NCI-H748 treated with DMSO at 0.1 percent for 48 hours (cell line): ENCODE measurements at regions not wholly inside any gene's neighbourhood (a gene's known extent, or its start where the extent isn't known, plus 50 kb on each side); places are given as distances from the start of the nearest gene placed in this dataset.
"Not testable (repeated sequence)": the region's sequence is repeated elsewhere in the genome, so short reads cannot be mapped to it uniquely, and the experiment has no call there.

Experiments used
- DNase-seq: peaks from one replicate; lab custom pipeline; 2025; lab: John Stamatoyannopoulos, UW

GRCh38 chr12:9336375-9337011 lies 128.3 kb upstream of the PZP start:
- not testable (repeated sequence) for DNase-seq

- DNase-seq = no peak
Observed at GRCh38 chr12:9335867-9336266, 127.7 kb upstream of the PZP start.

DNA sequence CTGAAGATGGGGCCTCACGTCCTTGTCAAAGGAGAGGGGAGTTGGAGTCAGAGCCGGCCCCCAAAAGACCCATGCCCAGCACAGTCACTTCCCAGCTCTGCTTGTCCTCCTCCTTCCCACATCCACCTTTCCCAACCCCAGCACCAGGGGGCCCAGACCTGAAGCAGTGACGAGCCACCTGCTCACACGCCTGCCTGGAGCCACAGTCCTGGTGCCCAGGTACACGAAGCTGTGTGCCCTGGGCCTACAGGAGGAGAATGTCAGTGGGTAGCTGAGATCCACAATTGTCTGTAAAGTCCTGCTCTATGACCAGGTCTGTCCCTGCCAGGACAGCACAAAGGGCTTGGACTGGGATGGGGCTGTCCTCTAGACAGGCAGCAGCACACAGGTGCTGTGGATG lies 126.8 kb upstream of the PZP start:
- no peak for DNase-seq

GRCh38 chr12:9334041-9334692 lies 126.0 kb upstream of the PZP start:
- DNase-seq = no peak

DNA sequence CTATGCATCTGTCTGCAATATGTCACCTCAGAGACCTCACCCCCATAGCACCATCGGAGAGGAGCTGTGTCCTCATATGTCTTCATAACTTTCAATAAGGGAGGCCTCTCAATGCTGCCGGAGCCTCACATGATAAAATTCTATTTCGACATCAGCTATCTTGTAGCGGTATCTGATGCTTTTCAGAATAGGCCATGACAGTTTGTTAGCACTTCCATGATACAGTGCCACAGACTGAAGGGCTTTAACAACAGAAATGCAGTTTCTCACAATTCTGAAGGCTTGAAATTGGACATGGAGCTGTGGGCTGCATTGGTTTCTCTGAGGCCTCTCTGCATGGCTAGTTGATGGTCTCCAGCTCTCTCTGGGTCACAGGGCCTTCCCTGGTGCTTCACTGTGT lies 125.0 kb upstream of the PZP start:
- no peak for DNase-seq

GRCh38 chr12:9332564-9332963 lies 124.4 kb upstream of the PZP start:
- DNase-seq = no peak

DNA sequence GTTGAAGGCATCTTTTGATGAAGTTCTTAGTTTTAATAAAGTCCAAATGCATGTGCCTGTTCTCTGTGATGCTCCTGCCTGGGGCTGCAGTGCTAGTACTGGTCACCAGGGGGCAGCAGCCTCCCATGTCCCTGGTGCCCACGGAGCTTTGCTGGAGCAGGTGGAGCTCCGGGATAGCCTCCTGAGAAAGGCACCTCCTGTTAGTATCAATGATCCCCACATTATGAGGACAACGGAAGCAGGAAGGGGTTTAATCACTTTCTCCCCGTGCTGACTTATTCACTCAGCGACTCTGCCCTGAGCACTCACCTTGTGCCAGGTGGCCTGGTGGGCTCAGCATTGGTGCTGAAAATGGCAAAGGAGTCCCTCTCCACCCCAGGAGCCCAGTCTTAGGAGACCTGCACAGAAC lies 123.0 kb upstream of the PZP start:
- DNase-seq = peak; percentile 19

DNA sequence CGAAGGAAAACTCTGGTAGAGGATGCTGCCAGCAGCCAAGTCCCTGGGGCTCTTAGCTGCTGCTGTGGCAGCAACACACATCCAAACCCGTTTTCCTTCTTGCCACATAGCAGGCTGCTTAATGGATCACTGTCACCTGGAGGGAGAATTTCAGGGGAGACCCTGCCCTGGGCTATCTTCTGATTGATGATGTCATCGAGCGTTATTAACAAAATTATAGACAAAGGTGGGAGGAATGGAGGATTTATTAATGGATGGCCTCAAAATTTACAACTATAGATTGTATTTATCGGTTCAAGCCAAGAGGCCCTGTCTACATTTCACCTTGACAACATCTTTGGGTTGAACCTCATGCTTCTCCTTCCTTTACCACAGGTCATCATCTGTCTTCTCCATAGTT lies 120.8 kb upstream of the PZP start:
- no peak for DNase-seq

GRCh38 chr12:9328065-9328464 lies 119.9 kb upstream of the PZP start:
- DNase-seq = no peak

GRCh38 chr12:9327320-9327719 lies 119.1 kb upstream of the PZP start:
- no peak for DNase-seq

DNA sequence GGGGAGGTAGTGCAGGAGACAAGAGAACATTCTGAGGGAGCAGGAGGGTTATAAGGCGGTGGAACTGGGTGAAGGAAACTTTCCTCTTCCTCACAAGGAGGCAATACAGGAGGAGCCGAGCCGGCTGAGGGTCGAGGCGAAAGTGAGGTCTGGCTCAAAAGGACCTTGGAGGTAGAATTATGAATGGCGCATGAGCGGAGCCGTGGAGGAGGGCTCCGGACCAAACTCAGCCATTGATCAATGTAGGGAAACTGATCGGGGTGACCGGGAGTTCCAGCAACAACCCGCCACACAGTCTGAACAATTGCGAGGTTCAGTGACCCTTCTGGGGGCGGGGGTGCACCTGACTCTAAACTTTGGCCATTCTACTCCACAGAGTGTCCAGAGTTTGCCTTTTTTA lies 118.7 kb upstream of the PZP start:
- not testable (repeated sequence) for DNase-seq

DNA sequence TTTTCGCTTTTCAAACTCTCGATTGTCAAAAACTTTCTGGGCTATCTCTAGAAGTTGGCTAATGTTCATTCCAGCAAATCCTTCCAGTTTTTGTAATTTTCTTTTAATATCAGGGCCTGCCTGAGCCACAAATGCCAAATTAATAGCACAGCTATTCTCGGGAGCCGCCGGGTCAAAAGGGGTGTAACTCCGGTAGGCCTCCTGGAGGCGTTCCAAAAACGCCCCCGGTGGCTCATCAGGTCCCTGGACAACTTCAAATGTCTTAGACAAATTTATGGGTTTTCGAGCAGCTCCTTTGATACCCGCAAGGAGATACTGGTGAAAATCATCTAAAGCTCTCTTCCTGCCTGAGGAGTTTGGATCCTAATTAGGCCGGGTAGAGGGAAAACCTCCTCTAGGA lies 117.9 kb upstream of the PZP start:
- DNase-seq = no peak

DNA sequence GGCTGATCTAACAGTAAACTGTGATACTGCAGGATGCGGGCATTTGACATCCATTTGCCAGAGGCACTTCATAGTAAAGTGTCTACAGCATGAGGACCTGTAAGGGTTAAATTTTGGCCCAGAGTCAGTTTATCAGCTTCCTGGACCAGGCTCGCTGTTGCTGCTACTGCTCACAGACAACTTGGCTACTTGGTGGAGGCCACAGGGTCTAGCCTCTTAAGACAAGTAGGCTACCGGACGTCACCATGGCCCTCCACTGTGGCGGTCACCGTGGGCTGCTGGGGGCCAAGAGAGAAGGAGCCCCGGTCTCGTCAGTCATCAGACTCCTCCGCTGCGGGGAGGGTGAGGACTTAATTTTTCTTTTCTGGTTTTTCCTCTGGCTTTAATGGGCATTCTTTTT lies 117.3 kb upstream of the PZP start:
- DNase-seq = no peak

DNA sequence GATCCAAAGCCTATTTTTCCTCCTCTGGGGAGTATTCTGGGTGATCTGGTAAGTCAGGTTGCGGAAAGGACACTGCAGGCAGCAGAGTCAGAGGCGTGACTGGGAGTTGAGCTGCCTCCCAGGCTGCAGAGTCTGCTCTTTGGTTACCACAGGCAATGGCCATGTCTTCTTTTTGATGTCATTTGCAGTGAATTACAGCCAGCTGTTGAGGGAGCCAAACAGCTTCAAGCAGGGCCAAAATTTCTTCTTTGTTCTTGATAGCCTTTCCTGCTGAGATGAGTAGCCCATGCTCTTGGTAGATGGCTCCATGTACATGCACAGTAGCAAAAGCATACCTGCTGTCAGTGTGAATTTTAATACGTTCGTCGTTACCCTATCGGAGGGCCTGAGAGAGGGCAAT lies 116.6 kb upstream of the PZP start:
- no peak for DNase-seq

DNA sequence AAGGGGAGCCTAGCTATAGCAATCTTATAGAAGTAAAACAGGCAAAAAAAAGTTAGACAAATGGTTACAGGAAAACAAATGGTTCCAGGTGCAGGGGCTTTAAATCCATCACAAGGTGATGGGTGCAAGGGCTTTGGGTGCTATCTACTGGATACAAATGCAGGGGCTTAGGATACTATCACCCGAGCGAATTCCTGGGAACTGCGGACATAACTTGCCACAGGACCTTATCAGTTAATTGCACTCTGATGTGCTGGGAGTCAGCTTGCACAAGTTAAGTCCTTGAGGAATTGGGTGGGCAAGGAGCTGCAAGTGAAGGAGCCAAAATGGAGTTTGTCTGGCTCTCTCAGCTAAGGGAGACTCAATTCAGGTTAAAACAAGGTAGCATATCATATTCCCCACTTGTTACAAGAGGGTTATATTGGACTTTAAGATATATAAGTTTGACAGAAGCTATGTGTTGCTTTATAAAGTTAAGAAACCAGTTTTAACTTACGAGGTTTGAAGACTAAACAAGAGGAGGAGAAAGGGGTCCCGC lies 115.0 kb upstream of the PZP start:
- DNase-seq = no peak

- DNase-seq = no peak
Observed at GRCh38 chr12:9319842-9320173, 111.6 kb upstream of the PZP start.

DNA sequence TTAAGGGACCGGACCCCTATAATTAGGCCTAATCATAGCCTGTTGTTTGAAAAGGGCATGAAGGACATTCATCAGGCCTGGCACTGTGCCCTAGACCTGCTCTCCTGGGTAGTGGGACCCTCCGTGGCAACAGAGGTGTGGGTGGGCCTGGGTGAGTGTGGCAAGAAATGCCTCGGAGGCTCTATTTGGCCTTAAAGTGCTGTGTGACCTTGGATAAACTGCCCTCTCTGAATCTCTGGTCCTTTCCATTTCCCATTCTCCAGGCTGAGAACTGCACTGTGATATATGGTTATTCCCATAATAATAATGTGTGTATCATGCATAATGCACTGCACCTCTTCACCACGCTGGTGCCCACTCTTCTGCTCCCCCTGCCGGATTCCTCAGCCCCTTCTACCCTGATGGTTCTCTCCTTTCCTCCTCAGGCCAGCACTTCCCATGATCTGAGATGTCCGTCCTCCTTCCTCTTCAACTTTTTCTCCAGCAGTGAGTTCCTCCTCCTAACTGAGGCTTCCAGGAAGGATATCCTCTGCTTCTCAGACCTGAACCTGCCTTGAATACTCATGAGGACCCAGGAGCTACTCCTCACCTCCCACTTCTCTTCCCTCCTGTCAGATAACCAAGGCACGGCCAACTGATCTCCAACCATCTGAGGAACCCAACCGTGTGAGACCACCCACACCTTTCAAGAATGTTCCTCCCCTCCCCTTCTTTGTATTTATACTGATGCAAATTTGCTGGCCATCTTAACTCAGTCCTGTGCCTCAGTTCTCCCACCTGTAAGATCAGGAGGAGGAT lies 111.0 kb upstream of the PZP start:
- no peak for DNase-seq

DNA sequence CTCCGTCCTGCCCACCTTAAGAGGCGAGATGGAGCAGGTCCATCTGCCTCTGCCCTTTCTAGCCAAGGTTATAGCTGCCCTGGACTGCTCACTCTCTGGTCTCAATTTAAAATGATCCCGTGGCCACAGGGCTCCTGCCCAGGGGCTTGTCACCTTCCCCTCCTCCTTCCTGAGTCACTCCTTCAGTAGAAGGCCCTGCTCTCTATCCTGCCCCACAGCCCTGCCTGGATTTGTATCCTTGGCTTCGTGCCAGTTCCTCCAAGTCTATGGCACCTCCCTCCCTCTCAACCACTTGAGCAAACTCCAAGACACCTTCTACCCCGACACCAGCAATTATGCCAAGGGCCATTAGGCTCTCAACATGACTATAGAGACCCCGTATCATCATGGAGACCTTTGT lies 105.3 kb upstream of the PZP start:
- DNase-seq = not testable (repeated sequence)

DNA sequence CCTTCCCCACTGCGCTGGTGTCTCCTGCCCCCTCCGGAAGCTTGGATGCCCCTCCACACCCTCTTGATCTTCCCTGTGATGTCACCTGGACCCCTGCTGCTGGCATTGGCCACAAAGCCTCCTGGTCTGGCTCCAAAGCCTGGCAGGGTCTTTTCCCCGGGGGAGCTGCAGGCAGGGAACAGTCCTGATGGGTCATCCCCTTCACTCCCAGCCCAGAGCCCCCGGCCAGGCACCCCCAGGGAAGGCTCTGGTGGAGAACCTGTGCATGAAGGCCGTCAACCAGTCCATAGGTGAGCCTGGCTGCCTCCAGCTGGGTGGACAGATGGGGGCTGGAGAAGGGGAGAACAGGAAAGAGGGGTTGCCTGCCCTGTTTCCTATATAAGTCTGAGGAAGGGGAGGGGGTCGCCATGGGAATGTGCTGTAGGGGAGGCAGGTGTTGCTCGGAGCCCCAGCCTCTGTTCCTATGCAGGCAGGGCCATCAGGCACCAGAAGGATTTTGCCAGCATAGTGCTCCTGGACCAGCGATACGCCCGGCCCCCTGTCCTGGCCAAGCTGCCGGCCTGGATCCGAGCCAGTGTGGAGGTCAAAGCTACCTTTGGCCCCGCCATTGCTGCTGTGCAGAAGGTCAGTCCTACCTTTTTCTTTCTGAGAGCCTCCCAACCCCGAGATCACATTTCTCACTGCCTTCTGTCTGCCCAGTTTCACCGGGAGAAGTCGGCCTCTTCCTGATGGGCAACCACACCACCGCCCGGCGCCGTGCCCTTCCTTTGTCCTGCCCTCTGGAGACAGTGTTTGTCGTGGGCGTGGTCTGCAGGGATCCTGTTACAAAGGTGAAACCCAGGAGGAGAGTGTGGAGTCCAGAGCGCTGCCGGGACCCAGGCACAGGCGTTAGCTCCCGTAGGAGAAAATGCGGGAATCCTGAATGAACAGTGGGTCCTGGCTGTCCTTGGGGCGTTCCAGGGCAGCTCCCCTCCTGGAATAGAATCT lies 104.5 kb upstream of the PZP start:
- DNase-seq = not testable (repeated sequence)

DNA sequence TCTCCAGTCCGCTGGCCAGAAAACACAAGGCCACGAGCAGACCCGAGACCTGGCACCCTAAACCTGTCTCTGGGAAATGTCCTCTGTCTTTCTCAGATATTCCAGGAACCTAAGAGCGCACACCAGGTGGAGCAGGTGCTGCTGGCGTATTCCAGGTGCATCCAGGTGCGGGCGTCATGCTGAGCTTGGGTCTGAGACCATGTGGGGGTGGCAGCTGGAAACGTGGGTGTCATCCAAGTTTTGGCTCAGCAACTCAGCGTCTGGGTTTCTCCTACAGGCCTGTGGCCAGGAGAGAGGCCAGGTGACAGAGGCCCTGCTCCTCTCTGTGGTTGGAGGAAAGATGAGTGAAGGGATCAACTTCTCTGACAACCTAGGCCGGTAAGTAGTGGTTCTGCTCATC lies 103.3 kb upstream of the PZP start:
- not testable (repeated sequence) for DNase-seq

- not testable (repeated sequence) for DNase-seq
Observed at GRCh38 chr12:9310645-9311044, 102.5 kb upstream of the PZP start.

GRCh38 chr12:9309749-9310148 lies 101.6 kb upstream of the PZP start:
- not testable (repeated sequence) for DNase-seq
